AG10803 (cell line): ENCODE measurements at regions not wholly inside any gene's neighbourhood (a gene's known extent, or its start where the extent isn't known, plus 50 kb on each side); places are given as distances from the start of the nearest gene placed in this dataset.

ENCODE experiments used
- DNase-seq: peaks from one replicate; pipeline ENCODE4 v3.0.0; 2010; ENCODE audit warnings: low read depth
- H3K4me3 ChIP-seq: 2 replicates; pipeline ENCODE4 v1.5.1; 2011; ENCODE audit warnings: mild to moderate bottlenecking, low read length, control low read depth
- TF ChIP-seq, protein P1 (sequence below): conservative IDR thresholded peaks from 2 replicates; pipeline ENCODE4 v1.5.1; 2011; ENCODE audit warnings: mild to moderate bottlenecking, low read length, control low read depth, inconsistent platforms

DNA sequence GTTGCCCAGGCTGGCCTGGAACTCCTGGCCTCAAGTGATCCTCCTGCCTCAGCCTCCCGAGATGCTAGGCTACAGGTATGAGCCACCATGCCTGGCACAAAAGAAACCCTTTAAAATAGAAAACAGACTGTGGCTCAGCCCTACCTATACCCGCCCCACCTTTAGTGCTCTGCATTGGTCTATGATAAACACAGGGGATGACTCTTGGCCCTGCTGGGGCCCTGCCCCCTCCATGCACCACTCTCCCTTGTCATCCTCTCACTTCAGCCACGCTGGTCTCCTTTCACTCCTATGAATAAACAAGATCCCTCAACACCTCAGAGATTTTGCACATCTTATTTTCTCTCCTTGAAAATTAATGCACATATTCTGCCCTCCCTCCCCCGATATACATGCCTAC lies 251.4 kb upstream of the KLF14 start:
- H3K4me3 ChIP-seq = no peak overlapping the region
- TF ChIP-seq, protein P1, sequence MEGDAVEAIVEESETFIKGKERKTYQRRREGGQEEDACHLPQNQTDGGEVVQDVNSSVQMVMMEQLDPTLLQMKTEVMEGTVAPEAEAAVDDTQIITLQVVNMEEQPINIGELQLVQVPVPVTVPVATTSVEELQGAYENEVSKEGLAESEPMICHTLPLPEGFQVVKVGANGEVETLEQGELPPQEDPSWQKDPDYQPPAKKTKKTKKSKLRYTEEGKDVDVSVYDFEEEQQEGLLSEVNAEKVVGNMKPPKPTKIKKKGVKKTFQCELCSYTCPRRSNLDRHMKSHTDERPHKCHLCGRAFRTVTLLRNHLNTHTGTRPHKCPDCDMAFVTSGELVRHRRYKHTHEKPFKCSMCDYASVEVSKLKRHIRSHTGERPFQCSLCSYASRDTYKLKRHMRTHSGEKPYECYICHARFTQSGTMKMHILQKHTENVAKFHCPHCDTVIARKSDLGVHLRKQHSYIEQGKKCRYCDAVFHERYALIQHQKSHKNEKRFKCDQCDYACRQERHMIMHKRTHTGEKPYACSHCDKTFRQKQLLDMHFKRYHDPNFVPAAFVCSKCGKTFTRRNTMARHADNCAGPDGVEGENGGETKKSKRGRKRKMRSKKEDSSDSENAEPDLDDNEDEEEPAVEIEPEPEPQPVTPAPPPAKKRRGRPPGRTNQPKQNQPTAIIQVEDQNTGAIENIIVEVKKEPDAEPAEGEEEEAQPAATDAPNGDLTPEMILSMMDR = no peak
- DNase-seq = no peak

DNA sequence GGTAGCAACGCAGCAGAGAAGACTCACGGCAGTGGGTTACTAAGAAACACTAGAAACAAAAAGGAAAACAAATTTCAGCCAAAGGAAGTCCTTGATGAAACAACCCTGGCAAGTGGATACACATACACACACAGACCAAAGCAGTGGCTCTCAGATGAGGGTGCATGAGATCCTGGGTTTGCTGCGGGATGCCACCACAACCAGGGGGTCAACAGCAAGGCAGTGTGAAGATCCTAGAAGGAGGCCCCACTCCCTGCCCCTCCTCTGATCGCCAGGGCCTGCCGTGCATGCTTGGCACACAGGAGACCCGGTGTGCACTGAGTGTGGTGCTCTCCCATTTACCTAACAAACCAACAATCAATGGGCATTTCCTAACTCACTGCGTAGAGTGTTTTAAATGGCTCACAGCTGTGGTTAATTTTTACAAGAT lies 252.3 kb upstream of the KLF14 start:
- no peak overlapping the region for H3K4me3 ChIP-seq

GRCh38 chr7:130987092-130987491 lies 253.1 kb upstream of the KLF14 start:
- no peak overlapping the region for H3K4me3 ChIP-seq
- TF ChIP-seq, protein P1 = no peak

More for the DNA sequence above, 252.3 kb upstream of the KLF14 start:
- peak; percentile 80 for DNase-seq
- TF ChIP-seq, protein P1 = no peak

DNA sequence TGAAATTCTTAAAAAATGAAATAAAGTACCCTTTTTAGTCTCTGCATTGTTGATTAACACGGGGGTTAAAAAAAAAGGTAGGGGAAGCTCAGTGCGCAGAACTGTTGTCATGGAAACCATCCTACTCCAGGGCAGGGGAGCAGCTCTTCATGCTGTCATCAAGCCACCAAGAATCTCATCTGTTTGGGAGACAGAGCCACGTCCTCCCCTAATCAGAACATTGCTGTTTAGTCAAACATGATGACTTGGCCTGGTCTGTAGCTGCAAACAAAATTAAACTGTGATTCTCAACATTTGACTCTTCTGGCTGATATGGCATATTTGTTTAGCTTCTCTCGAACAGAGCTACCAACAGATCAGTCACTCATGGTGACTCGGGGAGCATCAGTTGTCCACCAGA lies 254.4 kb upstream of the KLF14 start:
- peak; percentile 58 for DNase-seq
- TF ChIP-seq, protein P1 = no peak
- H3K4me3 ChIP-seq = no peak overlapping the region

More at GRCh38 chr7:130987092-130987491, 253.1 kb upstream of the KLF14 start:
- no peak for DNase-seq

DNA sequence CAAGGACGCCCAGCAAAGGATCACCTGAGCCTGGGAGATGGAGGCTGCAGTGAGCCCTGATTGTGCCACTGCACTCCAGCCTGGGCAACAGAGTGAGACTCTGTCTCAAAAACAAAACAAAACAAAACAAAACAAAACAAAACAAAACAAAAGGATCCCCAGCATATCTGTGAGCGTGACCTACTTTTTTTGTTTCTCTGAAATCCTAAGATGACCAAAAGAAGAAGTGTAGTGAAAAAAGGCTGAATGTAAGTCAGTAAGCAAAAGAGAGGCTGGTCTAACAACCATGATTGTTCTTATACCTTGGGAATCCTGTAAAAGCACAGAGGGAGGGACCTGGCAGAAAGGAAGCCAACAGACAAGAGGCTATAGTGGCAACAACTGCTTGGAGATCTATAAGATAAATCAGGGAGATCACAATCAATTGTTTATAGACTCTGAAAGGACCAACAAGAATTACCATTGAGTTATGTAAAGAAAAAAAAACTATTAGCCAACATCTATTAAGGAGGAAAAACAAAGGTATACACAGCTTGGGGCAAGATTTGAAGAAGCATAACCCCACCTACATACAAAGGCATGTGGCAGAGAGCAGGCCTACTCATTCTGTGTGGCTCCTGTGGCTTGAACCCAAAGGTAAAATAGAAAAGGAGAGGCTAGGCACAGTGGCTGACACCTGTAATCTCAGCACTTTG lies 255.2 kb upstream of the KLF14 start:
- DNase-seq = no peak
- H3K4me3 ChIP-seq = no peak overlapping the region
- TF ChIP-seq, protein P1 = no peak

DNA sequence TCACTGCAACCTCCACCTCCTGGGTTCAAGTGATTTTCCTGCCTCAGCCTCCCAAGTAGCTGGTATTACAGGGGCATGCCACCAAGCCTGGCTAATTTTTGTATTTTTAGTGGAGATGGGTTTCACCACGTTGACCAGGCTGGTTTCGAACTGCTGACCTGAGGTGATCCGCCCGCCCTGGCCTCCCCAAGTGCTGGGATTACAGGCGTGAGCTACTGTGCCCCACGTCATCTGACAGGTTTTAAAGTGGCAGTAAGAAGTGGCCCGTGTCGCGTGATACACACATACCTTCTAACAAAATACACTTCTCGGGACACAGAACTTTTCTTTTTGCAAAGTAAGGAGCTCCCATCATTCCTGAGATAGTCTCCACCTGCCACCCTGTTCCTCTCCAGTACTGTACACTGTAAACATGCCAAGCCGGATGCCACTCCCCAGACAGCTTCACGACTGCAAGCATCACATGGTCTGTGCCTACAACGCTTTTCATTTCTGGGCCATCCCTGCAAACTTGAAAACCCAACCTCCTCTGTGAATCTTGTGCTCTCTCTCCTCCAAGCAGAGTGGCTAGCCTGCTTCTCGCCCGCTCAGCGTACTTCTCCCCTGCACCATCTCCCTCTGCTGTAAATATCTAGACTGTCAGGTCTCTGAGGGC lies 256.3 kb upstream of the KLF14 start:
- DNase-seq = no peak
- TF ChIP-seq, protein P1 = no peak
- H3K4me3 ChIP-seq = no peak overlapping the region

GRCh38 chr7:130993671-130994365 lies 259.8 kb upstream of the KLF14 start:
- H3K4me3 ChIP-seq = no peak overlapping the region
- TF ChIP-seq, protein P1 = no peak
- DNase-seq = no peak
